Adrenal gland (tissue), 5 donors: ENCODE measurements at regions not wholly inside any gene's neighbourhood (a gene's known extent, or its start where the extent isn't known, plus 50 kb on each side); places are given as distances from the start of the nearest gene placed in this dataset.

Source experiments
- CTCF ChIP-seq, 6 experiments: fragments of 450-650 bp in 4 of 6; fragments of 200-600 bp in 2 of 6; sonication (generic) in 1 of 6; IDR thresholded peaks; 1 replicate in 5 of 6; 2 replicates in 1 of 6; pipeline versions ENCODE4 v1.5.1 to v1.8.0; 2016 to 2021; ENCODE audit warnings: antibody characterized with exemption in 6 of 6, mild to moderate bottlenecking in 2 of 6, moderate library complexity in 1 of 6
- POLR2A ChIP-seq, 2 donors: fragments of 450-650 bp; IDR thresholded peaks; one replicate each; pipeline ENCODE4 v1.6.1; 2017; ENCODE audit warnings: antibody characterized with exemption in 2 of 2, mild to moderate bottlenecking in 2 of 2, moderate library complexity in 1 of 2
- donor health status: DM: no; HTN: no; CAD: no.

- no peak for TF ChIP-seq CTCF (IDR thresholded peaks at IDR 0.05)
- no peak for TF ChIP-seq POLR2A (IDR thresholded peaks at IDR 0.05)
These were observed 124.7 kb upstream of the UNC5B start for GRCh38 chr10:71087622-71088021.
